IMR-90 (cell line): ENCODE measurements at regions not wholly inside any gene's neighbourhood (a gene's known extent, or its start where the extent isn't known, plus 50 kb on each side); places are given as distances from the start of the nearest gene placed in this dataset.

Experiments used
- ATAC-seq: fragments of 200-7000 bp; cut with Tn5 transposase; 2 replicates; pipeline ENCODE4 v1.9.1; 2020; ENCODE audit warnings: low read depth, mild to moderate bottlenecking, moderate library complexity
- BruUV-seq: library from RNA; stranded (reverse); fragments of 400-500 nt; replicated peaks from 2 replicates; lab custom pipeline; 2021; lab: Mats Ljungman, UMichigan
- CTCF ChIA-PET: fragments of 300-600 bp; formaldehyde crosslinking; extraction: SDS; loops from one replicate; lab custom pipeline; 2021; ENCODE audit warnings: antibody characterized with exemption; lab: Yijun Ruan, JAX
- POLR2A ChIA-PET: fragments of 300-600 bp; sonication (Branson Sonifier 250); formaldehyde crosslinking; loops from one replicate; lab custom pipeline; 2022; ENCODE audit warnings: antibody characterized with exemption; ENCODE audit not compliant: unreplicated experiment; lab: Charles Lee
- DNase-seq: peaks from one replicate; pipeline ENCODE4 v3.0.0; 2013
- H2AFZ ChIP-seq: replicated peaks from 2 replicates; pipeline ENCODE3; 2013; ENCODE audit warnings: low read length, mild to moderate bottlenecking; ENCODE audit not compliant: poor library complexity
- H2AK5ac ChIP-seq: 2 replicates; pipeline ENCODE4 v1.6.1; 2013; ENCODE audit warnings: low read depth, low read length, inconsistent platforms
- H2AK9ac ChIP-seq: replicated peaks from 2 replicates; pipeline ENCODE3; 2013; ENCODE audit warnings: mild to moderate bottlenecking, low read depth, low read length, moderate library complexity; ENCODE audit not compliant: poor library complexity
- H2BK120ac ChIP-seq: 2 replicates; pipeline ENCODE4 v1.6.1; 2013; ENCODE audit warnings: low read depth, low read length, inconsistent platforms
- H2BK15ac ChIP-seq: 3 replicates; pipeline ENCODE4 v1.6.1; 2013; ENCODE audit warnings: low read depth, low read length, inconsistent platforms
- H2BK20ac ChIP-seq: 2 replicates; pipeline ENCODE4 v1.6.1; 2013; ENCODE audit warnings: low read depth, mild to moderate bottlenecking, inconsistent platforms, low read length, moderate library complexity
- H2BK5ac ChIP-seq: 2 replicates; pipeline ENCODE4 v1.6.1; 2013; ENCODE audit warnings: mild to moderate bottlenecking, low read depth, low read length, inconsistent platforms; ENCODE audit not compliant: poor library complexity, severe bottlenecking
- H3K14ac ChIP-seq: replicated peaks from 2 replicates; pipeline ENCODE4 v1.6.1; 2013; ENCODE audit warnings: low read depth, low read length, inconsistent platforms
- H3K18ac ChIP-seq: 2 replicates; pipeline ENCODE4 v1.6.1; 2013; ENCODE audit warnings: low read depth, low read length, control low read depth
- H3K23ac ChIP-seq: 2 replicates; pipeline ENCODE4 v1.6.1; 2013; ENCODE audit warnings: low read depth, low read length, inconsistent platforms
- H3K27ac ChIP-seq: 2 replicates; pipeline ENCODE4 v1.5.1; 2013; ENCODE audit warnings: mild to moderate bottlenecking, control low read depth, low read length; ENCODE audit not compliant: insufficient read depth
- H3K27me3 ChIP-seq: 2 replicates; pipeline ENCODE4 v1.6.1; 2013; ENCODE audit warnings: low read length; ENCODE audit not compliant: control insufficient read depth, insufficient read depth
- H3K36me3 ChIP-seq: 2 replicates; pipeline ENCODE4 v1.6.1; 2013; ENCODE audit warnings: low read length, mixed read lengths; ENCODE audit not compliant: control insufficient read depth, insufficient read depth
- H3K4ac ChIP-seq: 2 replicates; pipeline ENCODE4 v1.6.1; 2013; ENCODE audit warnings: low read depth, low read length, inconsistent platforms
- H3K4me1 ChIP-seq: 2 replicates; pipeline ENCODE4 v1.6.1; 2013; ENCODE audit warnings: low read length, mixed read lengths; ENCODE audit not compliant: control insufficient read depth, insufficient read depth
- H3K4me2 ChIP-seq: 2 replicates; pipeline ENCODE4 v1.6.1; 2013; ENCODE audit warnings: low read depth, mild to moderate bottlenecking, control low read depth, low read length, moderate library complexity
- H3K4me3 ChIP-seq: 2 replicates; pipeline ENCODE4 v1.5.1; 2013; ENCODE audit warnings: low read depth, mild to moderate bottlenecking, control low read depth, low read length, moderate library complexity; ENCODE audit not compliant: insufficient read depth
- H3K56ac ChIP-seq: 2 replicates; pipeline ENCODE4 v1.6.1; 2013; ENCODE audit warnings: low read length, inconsistent platforms; ENCODE audit not compliant: insufficient read depth; ENCODE audit errors: extremely low read depth
- H3K79me1 ChIP-seq, 2 experiments: 2 replicates each; pipeline ENCODE4 v1.6.1; 2013; ENCODE audit warnings: low read length in 2 of 2, inconsistent platforms in 1 of 2, low read depth in 1 of 2
- H3K9ac ChIP-seq: 2 replicates; pipeline ENCODE4 v1.6.1; 2013; ENCODE audit warnings: low read depth, low read length, control low read depth
- H3K9me1 ChIP-seq: 2 replicates; pipeline ENCODE4 v1.6.1; 2013; ENCODE audit warnings: low read length, inconsistent platforms; ENCODE audit not compliant: insufficient read depth
- H3K9me3 ChIP-seq: 2 replicates; pipeline ENCODE4 v1.6.1; 2013; ENCODE audit warnings: low read length; ENCODE audit not compliant: control insufficient read depth, insufficient read depth
- H4K20me1 ChIP-seq: 2 replicates; pipeline ENCODE4 v1.6.1; 2013; ENCODE audit warnings: low read length, inconsistent platforms; ENCODE audit not compliant: insufficient read depth
- H4K5ac ChIP-seq: 2 replicates; pipeline ENCODE4 v1.6.1; 2013; ENCODE audit warnings: mild to moderate bottlenecking, low read depth, low read length, control low read depth
- H4K8ac ChIP-seq, 2 experiments: 2 replicates each; pipeline ENCODE4 v1.6.1; 2013; ENCODE audit warnings: low read depth in 2 of 2, low read length in 2 of 2, control low read depth in 1 of 2, inconsistent platforms in 1 of 2
- H4K91ac ChIP-seq: 2 replicates; pipeline ENCODE4 v1.6.1; 2013; ENCODE audit warnings: low read depth, low read length, inconsistent platforms; ENCODE audit not compliant: insufficient read depth
- BHLHE40 ChIP-seq: fragments of 150-350 bp; IDR thresholded peaks from 2 replicates; pipeline ENCODE4 v1.6.1; 2016; ENCODE audit warnings: mild to moderate bottlenecking, low read depth, low read length
- NFE2L2 ChIP-seq: fragments of 150-350 bp; IDR thresholded peaks from 2 replicates; pipeline ENCODE4 v1.6.1; 2016; ENCODE audit warnings: low read depth, mild to moderate bottlenecking, low read length
- WGBS, 2 experiments: methylation state at CpG; one replicate each; pipeline versions ENCODE4 v1.1.5 to v1.1.7; 2013; ENCODE audit warnings: missing lambda C conversion rate in 2 of 2; ENCODE audit not compliant: insufficient read length in 1 of 2; ENCODE audit errors: extremely low coverage in 2 of 2; 5-methylcytosine and 5-hydroxymethylcytosine counted together
- dilution Hi-C: fragments of 300-500 bp; cut with HindIII; formaldehyde crosslinking; loops from one replicate; pipeline ENCODE4 v1.14.3; 2018; ENCODE audit warnings: low sequenced_read_pairs; ENCODE audit not compliant: unreplicated experiment
- in situ Hi-C: fragments of 300-500 bp; cut with MboI; formaldehyde crosslinking; loops from 3 replicates; pipeline ENCODE4 v1.14.3; 2019; ENCODE audit warnings: low sequenced_read_pairs, inconsistent platforms, mixed read lengths
- intact Hi-C: fragments of 100-400 bp; cut with micrococcal nuclease; formaldehyde crosslinking; loops from 2 replicates; pipeline ENCODE4 v1.10.0; 2022

DNA sequence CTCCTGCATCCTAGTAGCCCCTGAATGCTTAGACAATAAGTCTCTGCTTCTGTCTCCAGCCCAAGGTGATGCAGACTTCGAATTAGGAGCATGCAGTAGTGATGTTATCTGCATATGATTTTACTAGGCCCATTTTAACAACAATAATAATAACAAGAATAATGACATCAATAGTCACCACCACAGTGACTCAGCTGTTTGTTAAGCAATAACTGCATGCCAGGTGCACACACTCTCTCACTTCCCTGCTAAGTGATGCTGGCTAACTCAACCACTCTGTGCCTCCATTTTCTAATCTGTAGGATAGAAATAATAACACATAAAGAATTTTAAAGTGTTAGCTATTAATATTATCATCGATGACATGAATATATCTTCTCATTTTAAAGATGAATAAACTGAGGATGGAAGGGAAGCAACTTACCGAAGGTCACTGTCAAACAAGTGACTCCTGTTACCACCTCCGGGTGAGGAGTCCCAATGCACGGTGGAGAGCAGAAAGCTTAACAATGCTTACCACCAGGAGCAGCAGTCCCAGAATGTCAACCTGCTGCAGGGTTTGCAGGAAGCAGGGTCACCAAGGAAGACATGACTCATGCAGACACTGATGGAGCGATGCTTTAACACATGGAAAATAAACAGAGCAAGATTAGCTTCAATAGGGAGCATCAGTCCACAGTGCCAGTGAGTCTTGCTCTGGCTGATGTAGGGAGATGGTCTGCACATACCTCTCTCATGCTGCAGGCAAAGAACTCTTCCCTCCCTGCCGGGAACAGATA is 290.2 kb downstream of the SPATA17 start:
- Histone ChIP-seq H3K14ac (no peak overlapping the region), H3K9me3 (no peaks in the 10 kb centered on the region), H2BK15ac (no peak overlapping the region), H3K9me1 (no peaks in the 10 kb centered on the region), H3K36me3 (no peaks in the 10 kb centered on the region), H3K79me1 (no peaks in the 10 kb centered on the region), H2AK5ac (no peak overlapping the region), H3K23ac (no peak overlapping the region), H2BK120ac (no peak overlapping the region), H4K91ac (no peak overlapping the region), H3K27ac (no peak overlapping the region), H4K8ac (no peak overlapping the region), H3K4me3 (no peak overlapping the region), H4K20me1 (no peaks in the 10 kb centered on the region), H2BK5ac (no peak overlapping the region), H3K4ac (no peak overlapping the region), H2AFZ (no peak overlapping the region), H2BK20ac (no peak overlapping the region), H3K56ac (no peak overlapping the region), H3K9ac (no peak overlapping the region), H2AK9ac (no peak overlapping the region), H3K27me3 (peaks cover 3% of the 10 kb centered on the region; the same call in 1 of the 2 replicates), H3K4me1 (no peaks in the 10 kb centered on the region), H3K4me2 (no peak overlapping the region), H3K18ac (no peak overlapping the region), H4K5ac (no peak overlapping the region)
- no peak for DNase-seq
- no peak for ATAC-seq
- 13% methylated on average over 3 of the region's 7 CpGs; no CpG with 5 or more reads in 1 of the 2 experiments for WGBS, 2 experiments
- in situ Hi-C loops (no loop called here), dilution Hi-C loops (no loop called here), intact Hi-C loops (no loop called here)
- TF ChIP-seq BHLHE40, result no peak
- TF ChIP-seq NFE2L2, result peak; percentile 43; the same call in 1 of the 2 replicates
- ChIA-PET POLR2A (interaction anchor here (0.7 kb wide), 1 partner anchor 405 kb away, joined by 3 read pairs; no protein-coding TSS in a partner anchor), CTCF (no interaction called here)
- BruUV-seq, result no TSS peak
